AG04450 (cell line): ENCODE measurements at regions not wholly inside any gene's neighbourhood (a gene's known extent, or its start where the extent isn't known, plus 50 kb on each side); places are given as distances from the start of the nearest gene placed in this dataset.
A peak's percentile ranks its signal among the peaks of the same experiment; 100 is the strongest.

Experiments used
- CTCF ChIA-PET: fragments of 300-600, 350-600 bp; formaldehyde crosslinking; extraction: SDS; loops from one replicate; lab custom pipeline; 2022; ENCODE audit warnings: antibody characterized with exemption, inconsistent platforms; lab: Charles Lee
- POLR2A ChIA-PET: fragments of 350-600 bp; formaldehyde crosslinking; extraction: SDS; loops from one replicate; lab custom pipeline; 2021; ENCODE audit warnings: antibody characterized with exemption, inconsistent platforms; lab: Yijun Ruan, JAX
- DNase-seq: peaks from one replicate; pipeline ENCODE4 v3.0.0-alpha.2; 2011; ENCODE audit warnings: low read depth, low spot score
- H3K27ac ChIP-seq: one replicate; pipeline ENCODE4 v1.5.1; 2012; ENCODE audit warnings: low read depth, low read length, control low read depth
- H3K27me3 ChIP-seq: one replicate; pipeline ENCODE4 v1.6.0; 2012; ENCODE audit warnings: low read length; ENCODE audit not compliant: control insufficient read depth, insufficient read depth
- H3K4me3 ChIP-seq: 2 replicates; pipeline ENCODE4 v1.5.1; 2011; ENCODE audit warnings: mild to moderate bottlenecking, low read depth, low read length, control low read depth
- H3K9me3 ChIP-seq: 2 replicates; pipeline ENCODE4 v1.5.1; 2012; ENCODE audit warnings: low read length; ENCODE audit not compliant: control insufficient read depth, insufficient read depth
- TF ChIP-seq, protein P1 (sequence below): IDR thresholded peaks from 2 replicates; pipeline ENCODE4 v1.5.1; 2011; ENCODE audit warnings: low read depth, low read length, control low read depth, inconsistent platforms

DNA sequence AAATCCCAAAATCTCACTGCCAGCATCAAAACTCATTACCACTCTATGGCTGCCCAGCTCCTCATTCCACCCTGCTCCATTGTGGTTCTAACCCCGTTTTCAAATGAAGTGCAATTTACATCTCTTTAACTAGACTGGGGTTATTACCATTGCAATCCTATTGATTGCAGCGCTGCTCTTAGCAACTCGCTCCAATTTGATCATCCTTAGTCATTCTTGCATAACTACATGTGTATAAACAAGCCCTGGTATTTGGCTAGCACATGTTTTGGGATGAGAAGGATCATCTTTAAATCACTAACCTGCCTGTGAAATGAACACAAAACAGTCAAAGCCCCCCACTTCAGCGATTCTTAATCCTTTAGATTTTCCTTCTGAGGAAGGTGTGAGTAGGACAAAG lies 340.1 kb upstream of the PPARGC1A start:
- ChIA-PET CTCF (interaction anchor here (0.6 kb wide), 1 partner anchor 9 kb away, joined by 3 read pairs; no protein-coding TSS in a partner anchor), POLR2A (no interaction called here)
- Histone ChIP-seq H3K9me3 (no peaks in the 10 kb centered on the region), H3K27me3 (peaks cover 3% of the 10 kb centered on the region), H3K4me3 (no peak overlapping the region), H3K27ac (no peak overlapping the region)
- peak; percentile 23 for DNase-seq
- TF ChIP-seq, protein P1, sequence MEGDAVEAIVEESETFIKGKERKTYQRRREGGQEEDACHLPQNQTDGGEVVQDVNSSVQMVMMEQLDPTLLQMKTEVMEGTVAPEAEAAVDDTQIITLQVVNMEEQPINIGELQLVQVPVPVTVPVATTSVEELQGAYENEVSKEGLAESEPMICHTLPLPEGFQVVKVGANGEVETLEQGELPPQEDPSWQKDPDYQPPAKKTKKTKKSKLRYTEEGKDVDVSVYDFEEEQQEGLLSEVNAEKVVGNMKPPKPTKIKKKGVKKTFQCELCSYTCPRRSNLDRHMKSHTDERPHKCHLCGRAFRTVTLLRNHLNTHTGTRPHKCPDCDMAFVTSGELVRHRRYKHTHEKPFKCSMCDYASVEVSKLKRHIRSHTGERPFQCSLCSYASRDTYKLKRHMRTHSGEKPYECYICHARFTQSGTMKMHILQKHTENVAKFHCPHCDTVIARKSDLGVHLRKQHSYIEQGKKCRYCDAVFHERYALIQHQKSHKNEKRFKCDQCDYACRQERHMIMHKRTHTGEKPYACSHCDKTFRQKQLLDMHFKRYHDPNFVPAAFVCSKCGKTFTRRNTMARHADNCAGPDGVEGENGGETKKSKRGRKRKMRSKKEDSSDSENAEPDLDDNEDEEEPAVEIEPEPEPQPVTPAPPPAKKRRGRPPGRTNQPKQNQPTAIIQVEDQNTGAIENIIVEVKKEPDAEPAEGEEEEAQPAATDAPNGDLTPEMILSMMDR, result no peak

- H3K27ac ChIP-seq, result no peak overlapping the region
- POLR2A ChIA-PET, result no interaction called here
- CTCF ChIA-PET, result no interaction called here
- H3K4me3 ChIP-seq, result no peak overlapping the region
- no peak for DNase-seq
- H3K27me3 ChIP-seq, result no peaks in the 10 kb centered on the region
- no peaks in the 10 kb centered on the region for H3K9me3 ChIP-seq
- TF ChIP-seq, protein P1, result no peak
These were observed 338.8 kb upstream of the PPARGC1A start for GRCh38 chr4:24228692-24229091.

GRCh38 chr4:24226667-24227066 lies 336.8 kb upstream of the PPARGC1A start:
- POLR2A ChIA-PET, result interaction anchor here (0.5 kb wide), 1 partner anchor 352 kb away, joined by 4 read pairs; no protein-coding TSS in a partner anchor
- H3K27ac ChIP-seq, result peak overlapping the region; percentile 21
- H3K27me3 ChIP-seq, result no peaks in the 10 kb centered on the region
- no peaks in the 10 kb centered on the region for H3K9me3 ChIP-seq
- no peak for DNase-seq
- CTCF ChIA-PET, result no interaction called here
- no peak overlapping the region for H3K4me3 ChIP-seq
- TF ChIP-seq, protein P1, result no peak

GRCh38 chr4:24226023-24226422 lies 336.2 kb upstream of the PPARGC1A start:
- no peak overlapping the region for H3K27ac ChIP-seq

DNA sequence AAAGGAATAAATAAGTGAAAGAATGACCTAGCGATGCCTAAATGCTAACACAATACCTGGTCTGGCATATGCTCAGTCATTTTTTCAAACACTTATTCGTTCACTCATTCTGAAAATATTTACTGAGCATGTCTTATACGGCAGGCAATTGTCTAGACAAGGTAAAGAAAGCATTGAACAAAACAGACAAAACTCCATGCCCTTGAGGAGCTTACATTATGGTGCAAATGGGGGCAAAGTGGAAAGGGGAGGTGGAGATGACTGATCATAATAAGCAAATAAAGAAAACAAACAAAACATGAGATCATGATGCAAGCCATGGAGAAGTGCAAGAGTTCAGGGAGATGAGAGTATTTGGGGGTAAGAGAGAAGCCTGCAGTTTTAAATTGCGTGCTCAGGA lies 334.6 kb upstream of the PPARGC1A start:
- H3K27me3 ChIP-seq, result no peaks in the 10 kb centered on the region
- DNase-seq, result no peak
- no peak overlapping the region for H3K27ac ChIP-seq
- TF ChIP-seq, protein P1, result no peak
- no peaks in the 10 kb centered on the region for H3K9me3 ChIP-seq
- ChIA-PET POLR2A (no interaction called here), CTCF (interaction anchor here (0.5 kb wide), 1 partner anchor 76 kb away, joined by 5 read pairs; no protein-coding TSS in a partner anchor)
- no peak overlapping the region for H3K4me3 ChIP-seq

More at GRCh38 chr4:24226023-24226422, 336.2 kb upstream of the PPARGC1A start:
- Histone ChIP-seq H3K9me3 (no peaks in the 10 kb centered on the region), H3K4me3 (no peak overlapping the region), H3K27me3 (no peaks in the 10 kb centered on the region)
- TF ChIP-seq, protein P1, result no peak
- no peak for DNase-seq
- CTCF ChIA-PET, result no interaction called here
- POLR2A ChIA-PET, result interaction anchor here (0.5 kb wide), 1 partner anchor 351 kb away, joined by 4 read pairs; no protein-coding TSS in a partner anchor
